Hematopoietic multipotent progenitor cell treated with erythropoietin and hydrocortisone succinate and interleukin-3 and kit ligand, for 15 days (in vitro differentiated cells): ENCODE measurements at regions not wholly inside any gene's neighbourhood (a gene's known extent, or its start where the extent isn't known, plus 50 kb on each side); places are given as distances from the start of the nearest gene placed in this dataset.
"Not testable (repeated sequence)": the region's sequence is repeated elsewhere in the genome, so short reads cannot be mapped to it uniquely, and the experiment has no call there.

Experiments used
- DNase-seq: peaks from one replicate; pipeline ENCODE4 v3.0.0-alpha.2; 2015; ENCODE audit warnings: low spot score

DNA sequence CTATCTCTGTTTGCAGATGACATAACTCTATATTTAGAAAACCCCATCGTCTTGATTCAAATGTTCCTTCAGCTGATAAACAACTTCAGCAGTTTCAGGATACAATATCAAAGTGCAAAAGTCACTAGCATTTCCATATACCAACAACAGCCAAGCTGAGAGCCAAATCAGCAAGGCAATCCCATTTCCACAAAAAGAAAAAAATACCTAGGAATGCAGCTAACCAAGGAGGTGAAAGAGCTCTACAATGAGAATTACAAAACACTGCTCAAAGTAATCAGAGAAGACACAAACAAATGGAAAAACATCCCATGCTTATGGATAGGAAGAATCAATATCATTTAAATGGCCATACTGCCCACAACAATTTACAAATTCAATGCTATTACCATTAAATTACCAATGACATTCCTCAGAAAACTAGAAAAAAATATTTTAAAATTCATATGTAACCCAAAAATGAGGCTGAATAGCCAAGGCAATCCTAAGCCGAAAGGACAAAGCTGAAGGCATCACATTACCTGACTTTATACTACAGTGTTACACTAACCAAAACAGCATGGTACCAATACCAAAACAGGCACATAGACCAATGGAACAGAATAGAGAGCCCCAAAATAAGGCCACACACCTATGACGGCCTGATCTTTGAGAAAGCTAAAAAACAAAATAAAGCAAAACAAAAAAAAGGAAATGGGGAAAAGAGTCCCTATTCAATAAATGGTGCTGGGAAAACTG is 901.7 kb downstream of the LRFN5 start:
- no peak for DNase-seq

DNA sequence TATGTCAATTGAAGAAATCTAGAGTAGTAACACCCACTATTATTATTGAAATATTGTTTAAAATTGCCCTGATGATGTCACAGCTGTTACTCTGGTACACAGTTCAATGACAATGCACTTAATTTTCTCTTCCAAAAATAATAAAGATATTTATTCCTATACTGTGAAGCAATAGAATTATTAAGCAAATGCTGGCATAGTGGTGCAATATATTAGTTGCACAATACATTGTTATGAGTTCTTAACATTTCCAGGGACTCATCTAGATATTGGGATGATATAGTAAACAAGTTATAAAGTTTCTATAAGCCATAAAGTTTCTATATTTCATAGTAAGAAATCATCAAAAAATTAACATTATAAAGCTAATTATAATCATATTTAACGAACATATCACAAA is 897.8 kb downstream of the LRFN5 start:
- DNase-seq, result no peak

DNA sequence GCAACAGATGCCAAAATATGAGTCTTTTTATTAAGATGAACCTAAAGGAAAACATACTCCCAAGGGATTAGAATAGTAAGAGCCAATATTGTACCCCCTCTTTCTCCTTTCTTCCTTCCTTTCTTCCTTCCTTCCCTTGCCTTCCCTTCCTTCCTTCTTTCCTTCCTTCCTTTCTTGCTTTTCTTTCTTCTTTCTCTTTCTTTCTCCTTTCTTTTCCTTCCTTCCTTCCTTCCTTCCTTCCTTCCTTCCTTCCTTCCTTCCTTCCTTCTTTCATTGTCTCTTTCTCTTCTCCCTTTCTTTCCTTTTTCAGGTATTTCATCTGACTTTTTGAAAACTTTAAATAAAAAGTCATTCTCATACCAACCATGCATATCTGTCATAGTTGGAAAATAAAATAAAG is 892.5 kb downstream of the LRFN5 start:
- DNase-seq, result no peak

DNA sequence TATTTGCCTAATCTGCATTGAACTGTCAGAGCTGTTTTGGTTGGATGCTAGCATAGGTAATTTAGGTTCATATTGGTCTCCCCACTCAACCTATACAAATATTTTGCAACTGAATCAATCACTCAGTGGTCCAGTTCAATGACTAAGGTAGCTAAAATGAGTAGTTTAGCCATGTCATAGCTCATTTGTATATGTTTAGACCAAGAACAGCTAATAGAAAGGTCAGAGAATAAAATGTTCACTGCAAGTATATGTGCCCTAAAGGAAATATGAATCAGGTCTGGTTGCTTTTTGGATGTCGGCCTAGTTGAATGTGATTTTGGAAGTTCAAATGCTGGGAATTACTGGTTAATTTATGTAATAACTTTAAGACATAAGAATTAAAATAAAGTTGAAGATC is 883.9 kb downstream of the LRFN5 start:
- no peak for DNase-seq

DNA sequence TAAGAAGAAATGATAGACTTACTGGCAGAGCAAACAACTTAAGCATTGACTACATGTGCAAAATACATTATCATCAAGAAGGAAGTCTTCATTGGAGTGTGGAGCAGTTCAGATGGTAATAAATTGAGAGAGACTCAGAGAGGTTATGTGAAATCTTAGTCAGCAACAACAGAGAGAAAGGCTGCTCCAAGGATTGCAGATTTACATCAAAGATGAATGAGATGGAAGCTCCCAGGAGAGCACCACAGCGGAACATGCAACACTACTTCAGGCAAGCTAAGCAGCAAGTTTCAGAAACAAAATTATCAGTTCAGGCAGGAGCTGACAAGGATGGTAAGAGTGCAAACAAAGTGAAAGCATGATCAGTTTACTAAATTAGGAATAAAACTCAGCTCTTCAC is 882.3 kb downstream of the LRFN5 start:
- no peak for DNase-seq

DNA sequence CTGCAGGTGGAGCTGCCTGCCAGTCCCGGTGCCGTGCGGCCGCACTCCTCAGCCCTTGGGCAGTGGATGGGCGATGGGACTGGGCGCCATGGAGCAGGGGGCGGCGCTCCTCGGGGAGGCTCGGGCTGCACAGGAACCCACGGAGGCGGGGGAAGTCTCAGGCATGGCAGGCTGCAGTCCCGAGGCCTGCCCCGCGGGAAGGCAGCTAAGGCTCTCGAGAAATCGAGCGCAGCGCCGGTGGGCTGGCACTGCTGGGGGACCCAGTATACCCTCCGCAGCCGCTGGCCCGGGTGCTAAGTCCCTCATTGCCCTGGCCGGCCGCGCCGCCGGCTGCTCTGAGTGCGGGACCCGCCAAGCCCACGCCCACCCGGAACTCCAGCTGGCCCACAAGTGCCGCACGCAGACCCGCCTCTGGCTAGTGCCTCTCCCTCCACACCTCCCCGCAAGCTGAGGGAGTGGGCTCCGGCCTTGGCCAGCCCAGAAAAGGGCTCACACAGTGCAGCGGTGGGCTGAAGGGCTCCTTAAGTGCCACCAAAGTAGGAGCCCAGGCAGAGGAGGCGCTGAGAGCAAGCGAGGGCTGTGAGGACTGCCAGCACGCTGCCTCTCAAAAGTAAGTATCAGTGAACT is 875.8 kb downstream of the LRFN5 start:
- DNase-seq, result not testable (repeated sequence)

DNA sequence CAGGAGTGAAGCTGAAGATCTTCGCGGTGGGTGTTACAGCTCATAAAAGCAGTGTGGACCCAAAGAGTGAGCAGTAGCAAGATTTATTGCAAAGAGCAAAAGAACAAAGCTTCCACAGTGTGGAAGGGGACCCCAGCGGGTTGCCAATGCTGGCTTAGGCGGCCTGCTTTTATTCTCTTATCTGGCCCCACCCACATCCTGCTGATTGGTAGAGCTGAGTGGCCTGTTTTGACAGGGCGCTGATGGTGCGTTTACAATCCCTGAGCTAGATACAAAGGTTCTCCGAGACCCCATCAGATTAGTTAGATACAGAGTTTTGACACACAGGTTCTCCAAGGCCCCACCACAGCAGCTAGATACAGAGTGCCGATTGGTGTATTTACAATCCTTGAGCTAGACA is 875.0 kb downstream of the LRFN5 start:
- DNase-seq, result not testable (repeated sequence)

DNA sequence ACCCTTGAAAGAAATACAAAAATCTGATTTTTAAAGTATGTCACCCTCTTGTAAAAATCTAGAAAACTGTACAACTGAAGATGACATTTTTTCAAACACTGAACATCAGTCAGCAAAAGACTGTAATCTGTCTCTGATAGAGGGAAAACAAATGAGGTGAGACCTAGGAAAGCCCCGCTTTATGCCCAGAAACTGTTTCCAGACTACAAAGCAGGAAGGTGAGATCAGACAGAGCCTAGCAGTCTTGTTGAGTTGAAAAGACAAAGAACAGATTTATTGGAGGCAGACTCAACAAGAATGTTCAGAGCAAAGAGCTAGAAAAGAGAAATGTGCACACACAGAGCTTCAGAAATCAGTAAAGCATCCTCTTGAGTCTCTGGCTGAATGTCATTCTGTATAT is 873.6 kb downstream of the LRFN5 start:
- DNase-seq, result no peak

DNA sequence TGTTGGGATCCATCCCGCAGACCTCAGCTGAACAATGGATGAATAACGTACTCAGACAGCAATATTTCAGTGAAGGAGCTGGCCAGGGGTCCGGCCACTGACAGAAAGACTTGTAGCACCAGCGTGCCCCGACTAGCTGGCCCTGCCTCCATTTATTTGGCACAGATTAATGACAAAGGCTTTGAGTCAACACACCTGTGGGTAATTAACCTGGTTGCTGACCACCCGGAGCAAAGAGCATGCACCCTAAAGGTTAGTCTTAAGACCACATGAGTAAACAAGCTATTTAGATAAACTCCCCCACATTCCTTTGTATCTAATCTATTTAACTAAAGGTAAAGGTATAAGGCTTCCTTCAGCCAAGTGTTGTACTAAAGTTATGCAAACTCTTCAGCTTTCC is 868.6 kb downstream of the LRFN5 start:
- no peak for DNase-seq

DNA sequence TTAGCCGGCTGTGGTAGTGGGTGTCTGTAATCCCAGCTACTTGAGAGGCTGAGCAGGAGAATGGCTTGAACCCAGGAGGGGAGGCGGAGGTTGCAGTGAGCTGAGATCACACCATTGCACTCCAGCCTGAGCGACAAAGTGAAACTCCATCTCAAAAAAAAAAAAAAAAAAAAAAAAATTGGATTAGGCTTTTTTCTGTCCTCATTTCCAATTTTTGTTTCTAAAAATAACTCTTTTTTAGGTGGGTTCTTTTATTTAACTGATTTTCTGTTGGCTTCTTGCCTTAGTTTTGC is 863.7 kb downstream of the LRFN5 start:
- DNase-seq, result no peak

DNA sequence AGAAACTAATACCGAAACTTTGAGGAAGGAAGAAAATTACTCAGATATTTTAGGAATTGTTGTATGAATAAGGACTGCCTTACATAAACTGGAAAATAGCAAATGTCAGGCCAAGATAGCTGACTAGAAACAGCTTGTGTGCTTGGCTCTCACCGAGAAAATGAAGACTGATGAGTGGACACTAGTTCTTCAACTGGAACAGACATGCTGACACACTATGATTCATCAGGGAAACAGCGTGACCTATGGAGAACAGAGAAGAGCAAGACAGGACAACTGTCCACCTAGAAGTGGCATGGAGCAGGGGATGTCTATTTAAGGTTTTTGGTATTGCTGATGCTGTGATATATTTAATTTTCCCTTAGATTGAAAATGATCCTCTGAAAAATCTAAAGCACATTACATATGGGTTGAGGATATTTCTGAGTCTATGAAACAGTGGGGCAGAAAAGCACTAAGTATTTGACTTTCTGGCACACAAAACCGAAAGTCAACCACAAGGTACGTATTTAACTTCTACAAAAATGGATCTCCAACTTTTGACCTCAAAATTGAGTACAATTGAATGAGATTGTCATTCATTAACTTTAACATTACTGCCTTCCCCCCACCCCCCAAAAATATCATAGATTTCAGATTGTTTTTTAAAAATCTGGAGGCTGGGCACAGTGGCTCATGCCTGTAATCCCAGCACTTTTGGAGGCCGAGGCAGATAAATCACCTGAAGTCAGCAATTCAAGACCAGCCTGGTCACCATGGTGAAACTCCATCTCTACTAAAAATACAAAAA is 863.2 kb downstream of the LRFN5 start:
- no peak for DNase-seq

DNA sequence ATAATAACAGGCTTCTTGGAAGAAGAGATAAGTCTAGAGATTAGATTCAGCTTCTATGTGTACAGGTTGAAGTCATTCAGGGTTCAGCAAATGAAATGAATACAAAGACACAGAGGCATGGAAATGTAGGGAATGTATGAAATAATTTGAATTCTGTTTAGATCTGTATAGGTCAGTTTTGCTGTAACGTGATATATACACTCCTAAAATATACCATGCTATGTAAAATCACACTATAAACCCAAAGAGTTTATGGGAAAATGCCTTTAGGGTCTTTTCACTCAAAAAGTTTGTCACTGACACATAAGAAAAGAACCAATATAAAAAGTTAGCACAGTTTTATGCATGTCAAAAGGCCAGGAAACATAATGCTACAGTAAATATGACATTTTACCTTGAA is 854.0 kb downstream of the LRFN5 start:
- DNase-seq, result no peak

DNA sequence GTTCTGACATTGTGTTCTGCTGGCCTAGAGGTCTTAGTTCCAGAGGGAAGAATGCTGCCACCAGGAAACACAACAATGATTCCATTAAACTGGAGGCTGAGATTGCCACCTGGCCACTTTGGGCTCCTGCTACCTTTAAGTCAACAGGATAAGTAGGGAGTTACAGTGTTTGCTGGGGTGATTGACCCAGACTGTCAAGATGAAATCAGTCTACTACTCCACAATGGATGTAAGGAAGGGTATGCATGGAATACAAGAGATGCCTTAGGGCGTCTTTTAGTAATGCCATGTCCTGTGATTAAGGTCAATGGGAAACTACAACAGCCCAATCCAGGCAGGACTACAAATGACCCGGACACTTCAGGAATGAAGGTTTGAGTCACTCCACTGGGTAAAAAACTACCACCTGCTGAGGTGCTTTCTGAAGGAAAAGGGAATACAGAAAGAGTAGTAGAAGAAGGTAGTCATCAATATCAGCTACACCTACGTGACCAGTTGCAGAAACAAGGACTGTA is 852.6 kb downstream of the LRFN5 start:
- DNase-seq, result no peak

DNA sequence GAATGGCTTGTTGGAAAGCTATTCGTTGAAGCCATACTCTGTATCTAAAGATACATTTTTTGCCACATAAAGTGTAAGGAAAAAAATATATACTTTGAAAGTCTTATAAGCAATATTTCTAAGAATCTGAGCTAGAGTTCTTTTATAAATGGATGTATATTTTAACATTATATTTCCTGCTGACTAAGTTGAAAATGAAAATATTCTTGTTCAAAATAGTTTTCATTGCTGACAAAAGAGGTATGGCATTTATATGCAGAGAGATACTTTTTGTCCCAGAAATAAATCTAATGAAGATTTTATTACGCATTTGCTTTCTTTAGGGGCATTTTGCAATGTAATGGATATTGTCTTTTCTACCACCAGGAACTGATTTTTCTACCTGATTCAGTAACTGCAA is 834.9 kb downstream of the LRFN5 start:
- no peak for DNase-seq

DNA sequence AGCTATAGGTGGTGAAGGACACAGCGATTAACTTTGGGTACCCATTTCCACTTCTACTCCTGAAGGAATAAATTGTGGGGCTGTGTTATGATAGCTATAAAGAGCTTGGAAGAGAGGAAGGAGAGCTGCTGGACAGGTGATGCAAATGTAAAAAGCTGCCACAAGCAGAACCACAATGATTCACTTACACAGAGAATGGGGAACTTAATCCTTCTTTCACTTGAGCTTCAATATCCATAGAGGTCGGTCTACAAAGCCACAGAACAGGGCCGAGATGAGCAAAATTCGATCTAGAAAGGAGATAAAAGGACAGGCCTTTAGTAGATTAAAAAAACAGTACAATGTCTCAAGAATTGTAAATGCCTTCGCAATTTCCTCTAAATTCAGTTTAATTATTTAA is 831.1 kb downstream of the LRFN5 start:
- no peak for DNase-seq

DNA sequence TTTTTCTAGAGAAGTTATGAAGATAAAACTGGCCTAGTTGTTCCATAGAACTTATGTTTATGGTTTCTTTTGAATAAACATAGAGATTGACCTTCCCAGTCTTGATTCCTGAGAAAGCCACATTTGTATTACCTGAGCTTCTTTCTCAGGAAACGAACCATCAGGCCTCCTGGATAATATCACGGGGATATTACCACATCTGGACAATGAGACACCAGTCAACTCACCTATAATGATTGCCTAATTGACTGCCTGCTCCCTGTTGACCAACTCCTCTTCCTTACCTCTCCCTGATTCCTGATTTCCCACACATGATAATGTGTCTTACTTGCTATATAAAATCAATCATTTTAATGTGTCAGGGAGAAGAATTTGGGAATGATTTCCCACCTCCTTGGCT is 822.7 kb downstream of the LRFN5 start:
- DNase-seq, result no peak

DNA sequence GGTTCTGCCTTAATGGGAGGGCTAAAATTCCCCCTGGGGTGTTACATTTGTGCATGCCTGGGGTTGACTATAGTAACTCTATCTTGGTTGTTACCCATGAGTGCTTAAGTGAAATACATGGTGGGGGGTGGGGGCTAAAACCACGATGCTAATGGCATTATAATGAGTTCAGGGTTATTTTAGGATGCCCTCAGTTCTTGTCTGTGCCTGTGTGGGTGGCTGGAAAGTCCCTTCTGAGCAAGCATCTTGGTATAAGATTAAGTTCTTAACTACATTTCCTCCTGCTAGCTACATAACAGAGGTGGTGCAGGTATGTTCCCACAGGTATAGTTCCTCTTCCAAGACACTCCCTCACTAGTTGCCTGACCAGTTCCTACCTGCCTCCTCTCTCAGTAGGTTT is 822.3 kb downstream of the LRFN5 start:
- DNase-seq, result no peak

DNA sequence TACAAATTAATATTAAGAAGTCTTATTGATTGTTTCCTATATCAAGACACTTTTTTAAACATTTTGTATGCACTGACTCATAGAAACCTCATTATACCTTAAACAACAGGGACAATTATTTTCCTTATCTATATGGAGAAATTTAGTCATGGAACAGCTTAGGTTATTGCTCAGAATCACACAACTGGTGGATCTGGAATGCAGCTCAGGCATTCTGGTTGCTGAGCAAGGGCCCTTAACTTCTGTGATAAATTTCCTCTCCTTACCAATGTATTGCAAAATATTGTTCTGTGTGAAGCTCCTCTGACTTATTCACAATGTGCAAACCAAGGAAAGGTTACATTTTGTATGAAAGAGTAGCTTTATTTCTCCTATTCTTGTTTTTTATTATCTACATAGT is 817.8 kb downstream of the LRFN5 start:
- DNase-seq, result no peak

DNA sequence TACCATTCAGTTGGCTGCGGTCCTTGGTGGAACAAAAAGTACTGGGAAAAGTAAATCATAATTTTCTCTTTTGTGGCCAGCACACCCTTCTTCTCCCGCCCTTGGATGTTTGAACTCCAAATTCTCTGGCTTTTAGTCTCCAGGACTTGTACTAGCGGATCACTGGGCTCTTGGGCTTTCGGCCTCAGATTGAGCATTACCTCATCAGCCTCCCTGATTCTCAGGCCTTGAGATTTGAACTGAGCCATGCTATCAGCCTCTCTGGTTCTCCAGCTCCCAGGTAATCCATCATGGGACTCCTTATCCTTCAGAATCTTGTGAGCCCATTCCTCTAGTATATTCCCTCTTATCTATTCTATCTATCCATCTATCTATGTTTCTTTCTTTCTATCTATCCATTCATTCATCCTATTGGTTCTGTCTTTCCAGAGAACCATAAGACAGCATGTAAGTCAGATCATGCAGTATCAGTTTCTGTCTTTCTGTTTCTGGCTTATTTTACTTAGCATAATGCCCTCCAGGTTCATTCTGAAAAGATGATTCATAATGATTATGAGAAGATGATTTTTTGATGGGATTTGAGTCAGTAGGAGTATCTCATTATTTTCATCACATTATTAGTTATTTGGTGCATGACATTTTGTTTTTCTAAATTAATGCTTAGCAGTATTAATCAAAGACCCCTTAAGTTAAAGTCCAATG is 814.9 kb downstream of the LRFN5 start:
- no peak for DNase-seq

DNA sequence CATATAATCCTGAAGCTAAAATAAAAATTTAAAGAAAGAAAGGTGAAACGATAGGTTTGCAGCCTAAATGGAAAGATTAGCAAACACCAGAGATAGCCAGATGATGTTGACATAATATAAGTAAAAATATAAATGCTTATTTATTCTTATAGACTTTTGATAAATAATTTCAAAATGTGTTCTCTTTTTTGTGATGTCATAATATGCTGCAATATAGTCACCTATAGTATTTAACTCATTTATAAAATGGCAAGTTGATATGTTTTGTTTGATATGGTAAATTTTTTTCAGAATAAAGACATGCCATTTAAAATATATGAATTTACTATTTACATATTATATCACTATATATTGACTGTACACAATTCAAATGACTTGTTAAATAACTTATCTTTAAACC is 813.4 kb downstream of the LRFN5 start:
- DNase-seq, result no peak

DNA sequence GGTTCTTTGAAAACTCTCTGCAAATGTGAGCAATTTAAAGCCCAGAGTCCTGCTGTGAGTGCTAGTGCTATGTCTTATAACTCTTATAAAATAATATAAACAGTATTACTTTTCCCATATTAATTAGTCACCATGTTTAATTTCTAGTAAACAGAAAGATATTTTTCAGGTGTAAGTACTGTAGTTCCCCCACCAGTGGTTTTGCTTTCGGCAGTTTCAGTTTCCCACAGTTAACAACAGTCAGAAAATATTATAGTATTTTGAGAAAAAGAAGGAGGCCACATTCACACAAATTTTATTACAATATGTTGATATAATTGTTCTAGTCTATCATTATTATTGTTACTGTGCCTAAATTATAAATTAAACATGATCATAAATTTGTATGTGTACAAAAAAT is 800.5 kb downstream of the LRFN5 start:
- no peak for DNase-seq

DNA sequence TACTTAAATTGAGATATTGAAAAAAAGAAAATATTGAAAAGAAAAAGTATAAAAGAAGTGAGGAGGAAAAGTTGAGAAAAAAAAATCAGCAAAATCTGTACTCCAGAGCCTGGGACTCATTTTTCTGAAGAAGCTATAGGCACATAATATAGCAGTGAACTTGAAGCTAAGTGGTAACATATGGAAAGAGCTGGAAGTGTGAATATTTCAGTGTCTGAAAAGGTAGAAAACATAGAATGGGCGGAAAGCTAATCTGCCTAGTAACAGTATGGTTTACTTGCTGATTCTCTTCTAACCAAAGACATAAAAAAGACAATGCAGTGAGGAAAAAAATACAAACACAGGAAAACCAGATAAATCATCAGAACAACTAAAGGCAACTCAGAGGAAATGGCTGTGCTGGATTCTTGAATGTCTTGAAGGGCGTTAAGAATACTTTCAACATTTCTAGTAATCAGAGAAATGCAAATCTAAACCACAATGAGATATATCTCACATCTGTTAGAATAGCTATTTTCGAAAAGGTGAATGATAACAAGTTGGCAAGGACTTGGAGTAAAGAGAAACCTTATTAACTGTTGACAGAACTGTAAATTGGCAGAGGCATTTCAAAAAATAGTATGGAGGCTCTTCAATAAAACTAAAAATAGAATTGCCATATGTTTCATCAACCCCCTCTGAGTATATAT is 784.6 kb downstream of the LRFN5 start:
- DNase-seq, result no peak
